Left ventricle myocardium inferior (tissue), 1 donor: ENCODE measurements at regions not wholly inside any gene's neighbourhood (a gene's known extent, or its start where the extent isn't known, plus 50 kb on each side); places are given as distances from the start of the nearest gene placed in this dataset.

Source experiments
- DNase-seq: peaks from one replicate; pipeline ENCODE4 v3.0.0-alpha.2; 2020
- H3K27ac ChIP-seq: fragments of 200-600 bp; replicated peaks from 2 replicates; pipeline ENCODE4 v1.8.0; 2021
- H3K27me3 ChIP-seq: fragments of 200-600 bp; 2 replicates; pipeline ENCODE4 v1.8.0; 2021; ENCODE audit warnings: low read depth
- H3K36me3 ChIP-seq: fragments of 200-600 bp; 2 replicates; pipeline ENCODE4 v1.8.0; 2021
- H3K4me1 ChIP-seq: fragments of 200-600 bp; 2 replicates; pipeline ENCODE4 v1.8.0; 2021
- H3K4me3 ChIP-seq: fragments of 200-600 bp; 2 replicates; pipeline ENCODE4 v1.8.0; 2021; ENCODE audit warnings: mild to moderate bottlenecking, moderate library complexity
- H3K9me3 ChIP-seq: fragments of 200-600 bp; replicated peaks from 2 replicates; pipeline ENCODE4 v1.8.0; 2021
- intact Hi-C: fragments of 100-400 bp; cut with micrococcal nuclease; formaldehyde crosslinking; loops from one replicate; pipeline ENCODE4 v1.11.0; 2022
- TF ChIP-seq, protein P1 (sequence below): fragments of 200-600 bp; IDR thresholded peaks from 2 replicates; pipeline ENCODE4 v1.8.0; 2021; ENCODE audit warnings: antibody characterized with exemption, mild to moderate bottlenecking, borderline replicate concordance
- donor health status: DM: no; HTN: yes; CAD: no; lungs with severe emphysema.

DNA sequence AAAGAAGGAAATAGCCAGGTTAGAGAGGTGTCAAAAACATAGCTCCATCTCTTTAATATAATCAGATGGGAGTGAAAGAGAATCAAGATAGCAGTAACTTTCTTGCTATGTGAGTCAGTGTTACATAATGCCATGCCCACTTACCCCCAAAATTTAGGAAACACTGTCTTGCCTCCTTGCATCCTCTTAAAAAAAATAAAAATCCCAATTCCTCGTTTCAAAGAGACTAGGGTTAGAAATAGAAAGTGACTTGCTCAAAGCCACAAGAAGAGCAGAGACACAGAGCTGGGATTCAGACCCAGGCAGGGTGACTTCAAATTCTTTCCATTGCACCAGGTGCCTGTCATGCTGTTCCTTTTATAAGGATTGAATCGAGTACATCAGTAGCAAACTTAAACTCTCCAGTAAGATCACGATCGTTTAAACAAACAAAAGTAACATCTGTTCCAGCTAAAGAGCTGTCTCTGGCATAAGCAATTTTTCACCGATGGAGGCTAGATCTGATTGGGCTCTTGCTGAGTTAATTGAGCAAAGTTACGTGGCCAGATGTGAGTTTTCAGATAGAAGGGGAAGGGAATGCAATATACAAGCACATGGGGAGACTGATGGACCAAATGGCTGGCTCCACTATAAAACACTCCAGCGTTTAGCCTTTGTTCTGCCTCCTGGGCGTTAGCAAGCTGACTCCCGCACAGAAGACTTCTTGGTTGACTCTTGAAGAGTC, 176.9 kb downstream of the PALM2AKAP2 start:
- Histone ChIP-seq H3K4me3 (no peak overlapping the region), H3K36me3 (no peaks in the 10 kb centered on the region), H3K4me1 (peaks cover 38% of the 10 kb centered on the region), H3K9me3 (no peaks in the 10 kb centered on the region), H3K27me3 (no peaks in the 10 kb centered on the region), H3K27ac (no peak overlapping the region)
- no peak for DNase-seq
- intact Hi-C loops, result no loop called here
- TF ChIP-seq, protein P1, sequence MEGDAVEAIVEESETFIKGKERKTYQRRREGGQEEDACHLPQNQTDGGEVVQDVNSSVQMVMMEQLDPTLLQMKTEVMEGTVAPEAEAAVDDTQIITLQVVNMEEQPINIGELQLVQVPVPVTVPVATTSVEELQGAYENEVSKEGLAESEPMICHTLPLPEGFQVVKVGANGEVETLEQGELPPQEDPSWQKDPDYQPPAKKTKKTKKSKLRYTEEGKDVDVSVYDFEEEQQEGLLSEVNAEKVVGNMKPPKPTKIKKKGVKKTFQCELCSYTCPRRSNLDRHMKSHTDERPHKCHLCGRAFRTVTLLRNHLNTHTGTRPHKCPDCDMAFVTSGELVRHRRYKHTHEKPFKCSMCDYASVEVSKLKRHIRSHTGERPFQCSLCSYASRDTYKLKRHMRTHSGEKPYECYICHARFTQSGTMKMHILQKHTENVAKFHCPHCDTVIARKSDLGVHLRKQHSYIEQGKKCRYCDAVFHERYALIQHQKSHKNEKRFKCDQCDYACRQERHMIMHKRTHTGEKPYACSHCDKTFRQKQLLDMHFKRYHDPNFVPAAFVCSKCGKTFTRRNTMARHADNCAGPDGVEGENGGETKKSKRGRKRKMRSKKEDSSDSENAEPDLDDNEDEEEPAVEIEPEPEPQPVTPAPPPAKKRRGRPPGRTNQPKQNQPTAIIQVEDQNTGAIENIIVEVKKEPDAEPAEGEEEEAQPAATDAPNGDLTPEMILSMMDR, result no peak

DNA sequence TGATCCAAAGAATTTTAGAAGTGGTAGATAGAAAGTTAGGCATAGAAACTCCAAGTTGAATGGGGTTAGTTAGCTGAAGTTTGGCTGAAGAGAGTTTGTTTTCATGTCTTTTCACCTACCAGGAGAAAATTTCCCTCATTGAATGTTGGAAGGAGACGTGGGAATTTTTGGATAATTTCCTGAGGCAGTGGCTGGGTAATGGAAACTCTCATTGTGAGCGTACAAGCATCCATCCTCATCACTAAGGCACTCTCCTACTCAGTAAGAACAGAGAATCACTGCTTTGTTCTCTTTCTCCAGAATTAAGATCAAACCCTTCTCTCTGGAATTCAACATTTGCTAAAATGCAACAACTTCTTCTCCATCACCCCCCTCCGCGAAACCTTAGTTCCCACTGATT, 179.7 kb downstream of the PALM2AKAP2 start:
- no peak overlapping the region for H3K27ac ChIP-seq
- H3K4me3 ChIP-seq, result no peak overlapping the region
- DNase-seq, result no peak
- intact Hi-C loops, result no loop called here
- H3K9me3 ChIP-seq, result no peaks in the 10 kb centered on the region
- no peaks in the 10 kb centered on the region for H3K27me3 ChIP-seq
- no peaks in the 10 kb centered on the region for H3K36me3 ChIP-seq
- H3K4me1 ChIP-seq, result peaks cover 38% of the 10 kb centered on the region
- TF ChIP-seq, protein P1, result no peak

DNA sequence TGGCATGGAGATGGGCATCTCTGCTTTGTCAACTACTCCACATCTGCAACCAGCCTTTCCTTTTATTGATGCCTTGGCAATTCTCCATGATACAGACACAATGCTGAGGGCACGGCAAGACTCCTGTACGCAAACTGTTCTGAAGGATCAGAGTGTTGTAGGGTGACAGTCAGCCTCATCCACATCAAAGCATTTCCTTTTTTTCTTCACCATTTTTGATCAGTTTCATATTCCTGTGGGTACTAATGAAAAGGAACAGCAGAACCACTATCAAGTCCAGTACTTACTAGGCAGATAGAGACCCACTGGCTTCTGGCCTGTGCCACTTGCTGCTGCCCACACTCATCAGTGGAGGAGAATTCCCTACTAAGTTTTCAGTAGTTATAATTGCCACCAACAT, 181.6 kb downstream of the PALM2AKAP2 start:
- no peak overlapping the region for H3K27ac ChIP-seq
- no peak overlapping the region for H3K4me3 ChIP-seq
- TF ChIP-seq, protein P1, result no peak
- intact Hi-C loops, result no loop called here
- no peaks in the 10 kb centered on the region for H3K36me3 ChIP-seq
- H3K4me1 ChIP-seq, result peaks cover 41% of the 10 kb centered on the region
- no peak for DNase-seq
- no peaks in the 10 kb centered on the region for H3K27me3 ChIP-seq
- no peaks in the 10 kb centered on the region for H3K9me3 ChIP-seq

DNA sequence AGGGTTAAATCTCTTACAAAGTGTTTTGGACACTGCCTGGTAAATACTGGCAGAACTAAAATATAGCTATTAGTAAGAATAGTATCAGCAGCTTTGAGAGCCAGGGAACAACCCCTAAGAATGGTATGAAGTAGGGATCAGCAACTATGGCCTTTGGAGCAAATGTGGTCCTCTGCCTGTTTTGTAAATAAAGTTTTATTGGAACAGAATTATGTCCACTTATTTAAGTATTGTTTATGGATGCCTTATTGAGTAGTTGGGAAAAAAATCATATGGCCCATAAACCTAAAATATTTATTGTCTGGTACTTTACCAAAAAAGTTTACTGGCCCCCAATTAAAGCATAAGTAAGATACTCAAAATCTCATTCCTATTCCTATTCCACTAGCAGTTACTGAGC, 182.2 kb downstream of the PALM2AKAP2 start:
- Histone ChIP-seq H3K36me3 (no peaks in the 10 kb centered on the region), H3K9me3 (no peaks in the 10 kb centered on the region), H3K27ac (no peak overlapping the region), H3K4me3 (no peak overlapping the region), H3K4me1 (peaks cover 39% of the 10 kb centered on the region), H3K27me3 (no peaks in the 10 kb centered on the region)
- intact Hi-C loops, result no loop called here
- TF ChIP-seq, protein P1, result no peak
- no peak for DNase-seq

DNA sequence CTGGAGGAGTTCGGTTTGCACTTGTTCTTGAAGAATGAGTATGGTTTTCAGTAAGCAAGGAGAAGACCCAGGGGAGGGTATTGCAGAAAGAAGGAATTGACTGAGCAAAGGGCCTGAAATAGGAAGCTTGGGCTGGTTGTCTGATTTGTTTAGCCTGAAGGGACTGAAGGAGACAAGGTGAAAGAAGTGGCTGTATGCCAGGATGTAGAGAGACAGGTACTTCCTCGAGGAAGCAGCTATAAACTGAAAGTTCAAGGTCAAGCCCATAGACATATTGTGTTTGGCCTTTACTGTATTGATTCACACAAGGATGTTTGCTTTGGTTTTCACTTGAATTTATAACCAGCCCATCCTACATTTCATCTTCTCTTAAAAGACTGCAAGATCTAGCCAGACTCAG, 183.1 kb downstream of the PALM2AKAP2 start:
- Histone ChIP-seq H3K27ac (no peak overlapping the region), H3K4me1 (peaks cover 39% of the 10 kb centered on the region), H3K27me3 (no peaks in the 10 kb centered on the region), H3K4me3 (no peak overlapping the region), H3K36me3 (no peaks in the 10 kb centered on the region), H3K9me3 (no peaks in the 10 kb centered on the region)
- TF ChIP-seq, protein P1, result no peak
- intact Hi-C loops, result no loop called here
- no peak for DNase-seq
